ENCODE measurements at regions not wholly inside any gene's neighbourhood (a gene's known extent, or its start where the extent isn't known, plus 50 kb on each side); places are given as distances from the start of the nearest gene placed in this dataset.

- Histone ChIP-seq H3K36me3 (no peaks in the 10 kb centered on the region), H3K27me3 (no peaks in the 10 kb centered on the region), H3K9me3 (peaks cover 0 to 6% of the 10 kb centered on the region in 2 donors), H3K4me1 (no peaks in the 10 kb centered on the region), H3K4me3 (no peak overlapping the region), H3K27ac (no peak overlapping the region)
- no peak for TF ChIP-seq CTCF (IDR thresholded peaks at IDR 0.05)
- DNase-seq (ENCODE audit: low spot score) = no peak
Measured at GRCh38 chr18:8975624-8976023, 126.9 kb upstream of the NDUFV2 start.

GRCh38 chr18:8976606-8977005 is 125.9 kb upstream of the NDUFV2 start:
- DNase-seq (ENCODE audit: low spot score) = no peak
- H3K27me3 ChIP-seq = no peaks in the 10 kb centered on the region
- H3K27ac ChIP-seq = no peak overlapping the region
- no peak overlapping the region for H3K4me3 ChIP-seq
- H3K4me1 ChIP-seq = no peaks in the 10 kb centered on the region
- H3K36me3 ChIP-seq = no peaks in the 10 kb centered on the region
- peaks cover 0 to 6% of the 10 kb centered on the region in 2 donors for H3K9me3 ChIP-seq
- TF ChIP-seq CTCF (IDR thresholded peaks at IDR 0.05) = no peak

GRCh38 chr18:8977166-8977565 is 125.3 kb upstream of the NDUFV2 start:
- TF ChIP-seq CTCF (IDR thresholded peaks at IDR 0.05) = no peak
- no peak overlapping the region for H3K27ac ChIP-seq
- H3K9me3 ChIP-seq = peaks cover 0 to 6% of the 10 kb centered on the region in 2 donors
- H3K4me1 ChIP-seq = no peaks in the 10 kb centered on the region
- no peak overlapping the region for H3K4me3 ChIP-seq
- no peak for DNase-seq (ENCODE audit: low spot score)
- H3K27me3 ChIP-seq = no peaks in the 10 kb centered on the region
- no peaks in the 10 kb centered on the region for H3K36me3 ChIP-seq

GRCh38 chr18:8977701-8978100 is 124.8 kb upstream of the NDUFV2 start:
- no peak for TF ChIP-seq CTCF (IDR thresholded peaks at IDR 0.05)
- Histone ChIP-seq H3K36me3 (no peaks in the 10 kb centered on the region), H3K27me3 (no peaks in the 10 kb centered on the region), H3K9me3 (peaks cover 0 to 6% of the 10 kb centered on the region in 2 donors), H3K4me1 (no peaks in the 10 kb centered on the region), H3K4me3 (no peak overlapping the region), H3K27ac (no peak overlapping the region)
- DNase-seq (ENCODE audit: low spot score) = no peak

- no peak for TF ChIP-seq CTCF (IDR thresholded peaks at IDR 0.05)
- Histone ChIP-seq H3K4me1 (no peaks in the 10 kb centered on the region), H3K27me3 (no peaks in the 10 kb centered on the region), H3K4me3 (no peak overlapping the region), H3K27ac (no peak overlapping the region), H3K36me3 (no peaks in the 10 kb centered on the region), H3K9me3 (peaks cover 0 to 6% of the 10 kb centered on the region in 2 donors)
- no peak for DNase-seq (ENCODE audit: low spot score)
Measured at GRCh38 chr18:8978394-8978793, 124.1 kb upstream of the NDUFV2 start.

GRCh38 chr18:8979258-8979988 is 123.1 kb upstream of the NDUFV2 start:
- DNase-seq (ENCODE audit: low spot score) = no peak
- Histone ChIP-seq H3K36me3 (no peaks in the 10 kb centered on the region), H3K27ac (no peak overlapping the region), H3K4me3 (no peak overlapping the region), H3K9me3 (no peaks in the 10 kb centered on the region), H3K4me1 (no peaks in the 10 kb centered on the region), H3K27me3 (no peaks in the 10 kb centered on the region)
- no peak for TF ChIP-seq CTCF (IDR thresholded peaks at IDR 0.05)
